Lung (tissue), 11 donors: ENCODE measurements at regions not wholly inside any gene's neighbourhood (a gene's known extent, or its start where the extent isn't known, plus 50 kb on each side); places are given as distances from the start of the nearest gene placed in this dataset.
A peak's percentile ranks its signal among the peaks of the same experiment; 100 is the strongest.

Experiments
- ATAC-seq: fragments of 200-7000 bp; cut with Tn5 transposase; one replicate; pipeline ENCODE4 v1.9.1; 2020; ENCODE audit warnings: moderate number of reproducible peaks; ENCODE audit not compliant: insufficient read depth, low FRiP score
- DNase-seq, 3 donors: peaks; one replicate each; pipeline ENCODE4 v3.0.0-alpha.2; 2013 to 2017
- H3K27ac ChIP-seq, 2 donors: one replicate each; pipeline ENCODE4 v1.5.1; 2013; ENCODE audit warnings: mild to moderate bottlenecking in 2 of 2, moderate library complexity in 2 of 2, control low read depth in 1 of 2, inconsistent platforms in 1 of 2, low read depth in 1 of 2, low read length in 1 of 2
- H3K27me3 ChIP-seq, 3 donors: one replicate each; pipeline ENCODE4 v1.5.1; 2013; ENCODE audit warnings: low read length in 2 of 3; ENCODE audit not compliant: control insufficient read depth in 3 of 3, insufficient read depth in 3 of 3
- H3K36me3 ChIP-seq, 4 donors: one replicate each; pipeline ENCODE4 v1.5.1; 2013; ENCODE audit warnings: low read length in 4 of 4, mild to moderate bottlenecking in 1 of 4, moderate library complexity in 1 of 4; ENCODE audit not compliant: control insufficient read depth in 4 of 4, insufficient read depth in 4 of 4
- H3K4me1 ChIP-seq, 5 donors: one replicate each; pipeline ENCODE4 v1.5.1; 2013; ENCODE audit warnings: low read length in 5 of 5, mild to moderate bottlenecking in 2 of 5, moderate library complexity in 1 of 5; ENCODE audit not compliant: control insufficient read depth in 5 of 5, insufficient read depth in 5 of 5
- H3K4me3 ChIP-seq: one replicate; pipeline ENCODE4 v1.5.1; 2013; ENCODE audit warnings: mild to moderate bottlenecking, control low read depth, moderate library complexity
- H3K9ac ChIP-seq, 2 donors: one replicate each; pipeline ENCODE4 v1.5.1; 2013; ENCODE audit warnings: low read length in 2 of 2, control low read depth in 1 of 2; ENCODE audit not compliant: insufficient read depth in 1 of 2
- H3K9me3 ChIP-seq, 4 donors: one replicate each; pipeline ENCODE4 v1.5.1; 2013; ENCODE audit warnings: low read length in 3 of 4, mild to moderate bottlenecking in 1 of 4, moderate library complexity in 1 of 4; ENCODE audit not compliant: control insufficient read depth in 4 of 4, insufficient read depth in 3 of 4
- WGBS, 2 donors: extraction: QIAGEN DNeasy Blood & Tissue Kit; methylation state at CpG; one replicate each; pipeline ENCODE4 v1.1.7; 2013; 5-methylcytosine and 5-hydroxymethylcytosine counted together
- TF ChIP-seq, protein P1 (sequence below): IDR thresholded peaks from 2 replicates; pipeline ENCODE4 v1.5.1; 2012; ENCODE audit warnings: mild to moderate bottlenecking; ENCODE audit errors: control extremely low read depth, extremely low read depth
- donor health status: control.
- donor health status: control.
- donor health status: Bipolar disorder and iron deficiency.
- donor health status: healthy.
- donor health status: DM: yes; HTN: yes; CAD: no.

DNA sequence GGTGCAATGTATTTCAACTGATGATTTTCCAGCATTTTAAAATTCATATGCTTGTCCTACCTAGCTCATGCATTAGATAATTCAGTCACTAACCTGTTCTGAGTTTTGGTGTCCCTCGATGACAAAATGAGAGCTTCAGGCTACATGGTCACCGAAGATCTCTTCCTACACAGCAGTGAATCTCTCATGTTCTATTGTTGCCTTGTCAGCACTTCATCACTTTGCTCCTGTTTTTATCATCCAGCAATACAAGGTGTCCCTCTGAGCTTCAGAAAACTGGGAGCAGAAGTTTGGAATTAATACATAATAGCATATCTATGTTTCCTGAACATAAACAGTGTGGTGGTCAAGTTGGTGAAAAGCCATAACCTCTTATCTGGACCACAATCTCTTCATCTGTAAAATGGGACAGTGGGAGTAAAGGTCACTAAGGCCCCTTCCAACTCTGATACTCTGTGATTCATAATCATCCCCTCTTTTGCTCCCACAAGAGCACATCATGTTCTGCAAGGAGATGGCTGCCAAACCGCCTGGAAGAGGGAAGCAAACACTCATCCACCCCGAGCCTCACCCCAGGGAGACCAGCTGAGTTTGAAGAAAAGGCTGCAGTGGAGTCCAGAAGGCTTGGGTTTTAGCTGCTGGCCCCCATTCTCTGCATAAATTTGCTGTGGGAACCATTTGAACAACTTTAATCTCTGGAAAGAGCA is 137.9 kb upstream of the F3 start:
- H3K4me1 ChIP-seq: no peaks in the 10 kb centered on the region
- H3K9me3 ChIP-seq: no peaks in the 10 kb centered on the region
- H3K36me3 ChIP-seq: no peaks in the 10 kb centered on the region
- no peak overlapping the region for H3K4me3 ChIP-seq
- DNase-seq (no peak), ATAC-seq (peak; percentile 58)
- 84 to 85% methylated on average over 4 of the region's 4 CpGs for WGBS, 2 donors
- TF ChIP-seq, protein P1, sequence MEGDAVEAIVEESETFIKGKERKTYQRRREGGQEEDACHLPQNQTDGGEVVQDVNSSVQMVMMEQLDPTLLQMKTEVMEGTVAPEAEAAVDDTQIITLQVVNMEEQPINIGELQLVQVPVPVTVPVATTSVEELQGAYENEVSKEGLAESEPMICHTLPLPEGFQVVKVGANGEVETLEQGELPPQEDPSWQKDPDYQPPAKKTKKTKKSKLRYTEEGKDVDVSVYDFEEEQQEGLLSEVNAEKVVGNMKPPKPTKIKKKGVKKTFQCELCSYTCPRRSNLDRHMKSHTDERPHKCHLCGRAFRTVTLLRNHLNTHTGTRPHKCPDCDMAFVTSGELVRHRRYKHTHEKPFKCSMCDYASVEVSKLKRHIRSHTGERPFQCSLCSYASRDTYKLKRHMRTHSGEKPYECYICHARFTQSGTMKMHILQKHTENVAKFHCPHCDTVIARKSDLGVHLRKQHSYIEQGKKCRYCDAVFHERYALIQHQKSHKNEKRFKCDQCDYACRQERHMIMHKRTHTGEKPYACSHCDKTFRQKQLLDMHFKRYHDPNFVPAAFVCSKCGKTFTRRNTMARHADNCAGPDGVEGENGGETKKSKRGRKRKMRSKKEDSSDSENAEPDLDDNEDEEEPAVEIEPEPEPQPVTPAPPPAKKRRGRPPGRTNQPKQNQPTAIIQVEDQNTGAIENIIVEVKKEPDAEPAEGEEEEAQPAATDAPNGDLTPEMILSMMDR: no peak
- H3K9ac ChIP-seq: no peak overlapping the region
- no peak overlapping the region for H3K27ac ChIP-seq
- H3K27me3 ChIP-seq: no peaks in the 10 kb centered on the region

DNA sequence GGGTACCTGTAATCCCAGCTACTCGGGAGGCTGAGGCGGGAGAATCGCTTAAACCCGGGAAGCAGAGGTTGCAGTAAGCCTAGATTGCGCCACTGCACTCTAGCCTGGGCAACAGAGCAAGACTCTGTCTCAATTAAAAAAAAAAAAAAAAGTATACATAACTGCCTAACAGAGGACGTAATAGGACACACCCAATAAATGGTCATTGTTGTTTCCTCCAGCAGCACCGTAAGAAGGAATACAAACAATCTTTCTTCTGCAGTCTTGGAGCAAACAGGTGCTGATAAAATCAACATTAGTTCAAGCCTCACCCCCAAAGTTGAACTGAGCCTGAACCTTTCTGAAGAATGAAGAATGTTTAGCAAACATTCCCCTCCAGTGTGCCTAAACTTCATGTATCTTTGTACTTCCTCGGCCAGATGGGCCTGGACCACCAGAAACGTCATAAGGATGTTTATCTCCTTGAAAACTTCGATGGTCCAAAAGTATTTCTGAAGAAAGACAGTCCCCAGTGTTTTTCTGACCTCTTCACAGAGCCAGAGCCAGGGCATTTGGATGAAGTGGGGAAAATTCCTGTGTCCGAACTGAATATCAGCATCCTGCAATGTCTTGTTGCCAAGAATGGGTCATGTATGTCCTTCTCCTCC is 136.8 kb upstream of the F3 start:
- Histone ChIP-seq H3K4me1 (no peaks in the 10 kb centered on the region), H3K9ac (no peak overlapping the region), H3K4me3 (no peak overlapping the region), H3K36me3 (no peaks in the 10 kb centered on the region), H3K27ac (no peak overlapping the region), H3K9me3 (no peaks in the 10 kb centered on the region), H3K27me3 (no peaks in the 10 kb centered on the region)
- ATAC-seq (no peak), DNase-seq (no peak)
- TF ChIP-seq, protein P1: no peak
- WGBS, 2 donors: 64% methylated on average over 11 of the region's 11 CpGs

DNA sequence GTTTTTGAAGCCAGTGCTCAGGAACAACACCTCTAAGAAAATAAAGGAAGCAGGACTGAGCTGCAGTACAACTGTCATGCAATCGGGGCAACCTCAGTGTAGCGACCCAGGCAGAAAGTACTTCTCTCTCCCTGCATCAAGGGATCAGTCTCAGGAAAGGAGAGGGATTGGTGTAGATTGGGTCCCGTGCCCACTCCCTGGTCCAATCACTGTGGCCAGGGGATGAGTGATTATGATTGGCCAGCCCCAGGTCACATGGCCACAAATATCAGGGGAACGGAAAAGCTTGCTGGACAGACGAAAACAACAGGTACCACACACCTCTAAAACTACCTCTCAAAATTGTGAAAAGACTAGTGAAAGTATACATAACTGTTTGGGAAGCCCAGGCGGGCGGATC is 136.2 kb upstream of the F3 start:
- no peaks in the 10 kb centered on the region for H3K36me3 ChIP-seq
- 79 to 84% methylated on average over 7 of the region's 7 CpGs for WGBS, 2 donors
- H3K27me3 ChIP-seq: no peaks in the 10 kb centered on the region
- ATAC-seq: no peak
- no peak for DNase-seq
- TF ChIP-seq, protein P1: no peak
- no peak overlapping the region for H3K9ac ChIP-seq
- no peak overlapping the region for H3K4me3 ChIP-seq
- no peaks in the 10 kb centered on the region for H3K9me3 ChIP-seq
- no peaks in the 10 kb centered on the region for H3K4me1 ChIP-seq
- H3K27ac ChIP-seq: no peak overlapping the region
